CD4-positive, alpha-beta T cell (primary cell): ENCODE measurements at regions not wholly inside any gene's neighbourhood (a gene's known extent, or its start where the extent isn't known, plus 50 kb on each side); places are given as distances from the start of the nearest gene placed in this dataset.

ENCODE experiments used
- ATAC-seq: fragments of 200-7000 bp; cut with Tn5 transposase; one replicate; pipeline ENCODE4 v1.10.0; 2022; ENCODE audit warnings: mild to moderate bottlenecking; ENCODE audit not compliant: poor library complexity
- CTCF ChIA-PET: fragments of 350-600 bp; sonication (Branson Sonifier 250); formaldehyde crosslinking; loops from one replicate; lab custom pipeline; 2021; ENCODE audit warnings: antibody characterized with exemption, inconsistent platforms; lab: Charles Lee
- POLR2A ChIA-PET: fragments of 350-600 bp; sonication (Branson Sonifier 250); formaldehyde crosslinking; loops from one replicate; lab custom pipeline; 2021; ENCODE audit warnings: antibody characterized with exemption, inconsistent platforms; lab: Charles Lee
- DNase-seq, 14 experiments: peaks; one replicate each; pipeline ENCODE4 v3.0.0-alpha.2; 2013 to 2020; ENCODE audit warnings: mixed read lengths in 2 of 14
- H3K27ac ChIP-seq, 2 donors: one replicate each; pipeline versions ENCODE4 v1.5.1 to v1.7.0; 2013; ENCODE audit warnings: low read length in 2 of 2, low read depth in 1 of 2, mild to moderate bottlenecking in 1 of 2
- H3K27me3 ChIP-seq, 2 experiments: 1 replicate in 1 of 2; 2 replicates in 1 of 2; pipeline versions ENCODE4 v1.6.1 to v1.7.0; 2013; ENCODE audit warnings: low read length in 2 of 2, control low read depth in 1 of 2, mild to moderate bottlenecking in 1 of 2, moderate library complexity in 1 of 2; ENCODE audit not compliant: insufficient read depth in 2 of 2, control insufficient read depth in 1 of 2
- H3K36me3 ChIP-seq: one replicate; pipeline ENCODE4 v1.6.1; 2013; ENCODE audit warnings: low read length, control low read depth; ENCODE audit not compliant: insufficient read depth
- H3K4me1 ChIP-seq: one replicate; pipeline ENCODE4 v1.6.1; 2013; ENCODE audit warnings: low read length, control low read depth; ENCODE audit not compliant: insufficient read depth
- H3K4me3 ChIP-seq: one replicate; pipeline ENCODE4 v1.5.1; 2013; ENCODE audit warnings: mild to moderate bottlenecking, low read length, moderate library complexity
- H3K9me3 ChIP-seq, 2 experiments: 1 replicate in 1 of 2; 2 replicates in 1 of 2; pipeline versions ENCODE4 v1.6.1 to v1.7.0; 2013; ENCODE audit warnings: low read length in 2 of 2, mild to moderate bottlenecking in 2 of 2, control low read depth in 1 of 2, moderate library complexity in 1 of 2; ENCODE audit not compliant: control insufficient read depth in 1 of 2, insufficient read depth in 1 of 2
- H3K27ac Mint-ChIP-seq: one replicate; pipeline ENCODE4 v1.8.0; 2020; ENCODE audit warnings: mixed read lengths
- H3K27me3 Mint-ChIP-seq: one replicate; pipeline ENCODE4 v1.8.0; 2021; ENCODE audit warnings: mixed read lengths
- H3K36me3 Mint-ChIP-seq: one replicate; pipeline ENCODE4 v1.8.0; 2021; ENCODE audit warnings: low read depth, mixed read lengths
- H3K4me1 Mint-ChIP-seq: one replicate; pipeline ENCODE4 v1.8.0; 2021; ENCODE audit warnings: low read depth, mixed read lengths
- H3K4me3 Mint-ChIP-seq: one replicate; pipeline ENCODE4 v1.8.0; 2020; ENCODE audit warnings: mild to moderate bottlenecking, mixed read lengths
- H3K9me3 Mint-ChIP-seq: one replicate; pipeline ENCODE4 v1.8.0; 2020; ENCODE audit warnings: mixed read lengths
- intact Hi-C, 2 experiments: fragments of 100-400 bp; cut with DNase I in 1 of 2; cut with micrococcal nuclease in 1 of 2; formaldehyde crosslinking; loops; one replicate each; pipeline versions ENCODE4 v1.15.1 to v1.9.0; 2023 to 2025; cut with DNase I, micrococcal nuclease
- TF ChIP-seq, protein P1 (sequence below): fragments of 200-600 bp; IDR thresholded peaks from one replicate; pipeline ENCODE4 v1.8.0; 2022; ENCODE audit warnings: antibody characterized with exemption, mild to moderate bottlenecking

GRCh38 chr4:151896880-151897279 is 136.1 kb upstream of the GATB start:
- no peaks in the 10 kb centered on the region for H3K36me3 Mint-ChIP-seq
- intact Hi-C loops: no loop called here
- Histone ChIP-seq H3K4me3 (no peak overlapping the region), H3K27me3 (no peaks in the 10 kb centered on the region), H3K36me3 (no peaks in the 10 kb centered on the region), H3K27ac (no peak overlapping the region), H3K4me1 (no peaks in the 10 kb centered on the region), H3K9me3 (peaks cover 0 to 8% of the 10 kb centered on the region in 2 experiments)
- no peak overlapping the region for H3K27ac Mint-ChIP-seq
- TF ChIP-seq, protein P1, sequence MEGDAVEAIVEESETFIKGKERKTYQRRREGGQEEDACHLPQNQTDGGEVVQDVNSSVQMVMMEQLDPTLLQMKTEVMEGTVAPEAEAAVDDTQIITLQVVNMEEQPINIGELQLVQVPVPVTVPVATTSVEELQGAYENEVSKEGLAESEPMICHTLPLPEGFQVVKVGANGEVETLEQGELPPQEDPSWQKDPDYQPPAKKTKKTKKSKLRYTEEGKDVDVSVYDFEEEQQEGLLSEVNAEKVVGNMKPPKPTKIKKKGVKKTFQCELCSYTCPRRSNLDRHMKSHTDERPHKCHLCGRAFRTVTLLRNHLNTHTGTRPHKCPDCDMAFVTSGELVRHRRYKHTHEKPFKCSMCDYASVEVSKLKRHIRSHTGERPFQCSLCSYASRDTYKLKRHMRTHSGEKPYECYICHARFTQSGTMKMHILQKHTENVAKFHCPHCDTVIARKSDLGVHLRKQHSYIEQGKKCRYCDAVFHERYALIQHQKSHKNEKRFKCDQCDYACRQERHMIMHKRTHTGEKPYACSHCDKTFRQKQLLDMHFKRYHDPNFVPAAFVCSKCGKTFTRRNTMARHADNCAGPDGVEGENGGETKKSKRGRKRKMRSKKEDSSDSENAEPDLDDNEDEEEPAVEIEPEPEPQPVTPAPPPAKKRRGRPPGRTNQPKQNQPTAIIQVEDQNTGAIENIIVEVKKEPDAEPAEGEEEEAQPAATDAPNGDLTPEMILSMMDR: no peak
- ChIA-PET CTCF (no interaction called here), POLR2A (no interaction called here)
- no peak overlapping the region for H3K4me3 Mint-ChIP-seq
- DNase-seq: no peak
- H3K4me1 Mint-ChIP-seq: no peaks in the 10 kb centered on the region
- H3K9me3 Mint-ChIP-seq: peaks cover 5% of the 10 kb centered on the region
- ATAC-seq: no peak
- no peaks in the 10 kb centered on the region for H3K27me3 Mint-ChIP-seq

DNA sequence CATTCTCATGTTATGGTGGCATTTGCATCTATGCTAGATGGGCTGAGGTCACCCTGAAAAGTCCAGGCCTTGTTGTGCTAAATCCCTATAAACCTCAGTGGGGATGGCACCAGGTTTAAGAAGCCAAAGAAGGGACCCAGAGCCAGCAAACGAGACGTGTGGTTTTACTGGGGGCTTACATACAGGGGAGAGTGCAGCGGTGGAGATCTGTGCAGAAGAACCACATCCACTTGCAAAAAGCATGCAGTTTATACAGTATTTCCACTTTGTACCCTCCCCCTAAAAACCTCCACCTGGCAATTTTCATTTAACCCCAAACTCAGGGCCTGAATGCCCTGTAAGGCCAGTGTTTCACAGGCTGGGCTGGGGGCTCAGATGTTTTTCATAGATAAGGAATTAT is 134.9 kb upstream of the GATB start:
- TF ChIP-seq, protein P1: no peak
- H3K27me3 ChIP-seq: no peaks in the 10 kb centered on the region
- no peaks in the 10 kb centered on the region for H3K36me3 ChIP-seq
- no peak for DNase-seq
- no peak overlapping the region for H3K4me3 ChIP-seq
- Mint-ChIP-seq H3K27me3 (no peaks in the 10 kb centered on the region), H3K4me3 (no peak overlapping the region), H3K9me3 (no peaks in the 10 kb centered on the region), H3K36me3 (no peaks in the 10 kb centered on the region), H3K4me1 (no peaks in the 10 kb centered on the region), H3K27ac (no peak overlapping the region)
- no peak overlapping the region for H3K27ac ChIP-seq
- intact Hi-C loops: no loop called here
- no peaks in the 10 kb centered on the region for H3K4me1 ChIP-seq
- ATAC-seq: no peak
- peaks cover 0 to 8% of the 10 kb centered on the region in 2 experiments for H3K9me3 ChIP-seq
- ChIA-PET CTCF (no interaction called here), POLR2A (no interaction called here)

DNA sequence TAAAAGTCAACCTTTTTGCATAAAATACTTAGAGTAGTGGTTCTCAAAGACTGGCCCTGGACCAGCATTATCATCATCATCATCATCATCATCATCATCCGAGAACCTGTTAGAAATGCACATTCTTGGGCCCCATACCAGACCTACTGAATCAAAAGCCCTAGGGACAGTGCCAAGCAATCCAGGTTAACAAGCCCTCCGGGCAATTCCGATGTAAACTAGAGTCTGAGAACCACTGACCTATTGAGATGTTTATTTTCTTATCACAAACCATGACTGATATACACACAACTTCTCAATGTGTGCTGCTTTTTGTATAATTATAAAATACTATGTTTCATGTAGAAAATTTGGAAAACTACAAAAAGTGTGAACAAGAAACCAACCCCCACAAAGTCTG is 133.4 kb upstream of the GATB start:
- DNase-seq: no peak
- POLR2A ChIA-PET: no interaction called here
- H3K36me3 Mint-ChIP-seq: no peaks in the 10 kb centered on the region
- Histone ChIP-seq H3K4me3 (no peak overlapping the region), H3K36me3 (no peaks in the 10 kb centered on the region), H3K27ac (no peak overlapping the region), H3K27me3 (no peaks in the 10 kb centered on the region), H3K4me1 (no peaks in the 10 kb centered on the region), H3K9me3 (no peaks in the 10 kb centered on the region)
- H3K4me1 Mint-ChIP-seq: no peaks in the 10 kb centered on the region
- H3K27ac Mint-ChIP-seq: no peak overlapping the region
- no peak overlapping the region for H3K4me3 Mint-ChIP-seq
- no peaks in the 10 kb centered on the region for H3K27me3 Mint-ChIP-seq
- CTCF ChIA-PET: no interaction called here
- TF ChIP-seq, protein P1: no peak
- no peak for ATAC-seq
- intact Hi-C loops: no loop called here
- no peaks in the 10 kb centered on the region for H3K9me3 Mint-ChIP-seq
